ENCODE measurements at regions not wholly inside any gene's neighbourhood (a gene's known extent, or its start where the extent isn't known, plus 50 kb on each side); places are given as distances from the start of the nearest gene placed in this dataset.

GRCh38 chr6:164502833-164503232, 806.6 kb downstream of the C6orf118 start:
- Histone ChIP-seq H3K36me3 (no peaks in the 10 kb centered on the region), H3K9me3 (no peaks in the 10 kb centered on the region), H3K27me3 (replicated peaks; ENCODE audit: insufficient read depth) (no peaks in the 10 kb centered on the region), H3K4me3 (no peak overlapping the region), H3K4me1 (replicated peaks) (no peaks in the 10 kb centered on the region), H3K27ac (no peak overlapping the region)
- TF ChIP-seq POLR2AphosphoS5 (IDR thresholded peaks at IDR 0.05) (no peak), POLR2A (IDR thresholded peaks at IDR 0.05) (no peak)
- TF ChIP-seq, protein P1, sequence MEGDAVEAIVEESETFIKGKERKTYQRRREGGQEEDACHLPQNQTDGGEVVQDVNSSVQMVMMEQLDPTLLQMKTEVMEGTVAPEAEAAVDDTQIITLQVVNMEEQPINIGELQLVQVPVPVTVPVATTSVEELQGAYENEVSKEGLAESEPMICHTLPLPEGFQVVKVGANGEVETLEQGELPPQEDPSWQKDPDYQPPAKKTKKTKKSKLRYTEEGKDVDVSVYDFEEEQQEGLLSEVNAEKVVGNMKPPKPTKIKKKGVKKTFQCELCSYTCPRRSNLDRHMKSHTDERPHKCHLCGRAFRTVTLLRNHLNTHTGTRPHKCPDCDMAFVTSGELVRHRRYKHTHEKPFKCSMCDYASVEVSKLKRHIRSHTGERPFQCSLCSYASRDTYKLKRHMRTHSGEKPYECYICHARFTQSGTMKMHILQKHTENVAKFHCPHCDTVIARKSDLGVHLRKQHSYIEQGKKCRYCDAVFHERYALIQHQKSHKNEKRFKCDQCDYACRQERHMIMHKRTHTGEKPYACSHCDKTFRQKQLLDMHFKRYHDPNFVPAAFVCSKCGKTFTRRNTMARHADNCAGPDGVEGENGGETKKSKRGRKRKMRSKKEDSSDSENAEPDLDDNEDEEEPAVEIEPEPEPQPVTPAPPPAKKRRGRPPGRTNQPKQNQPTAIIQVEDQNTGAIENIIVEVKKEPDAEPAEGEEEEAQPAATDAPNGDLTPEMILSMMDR (IDR thresholded peaks at IDR 0.05) = no peak
- no peak for DNase-seq (ENCODE audit: low spot score)
- intact Hi-C loops (cut with DNase I) = no loop called here
- 8% methylated on average over 6 of the region's 6 CpGs for WGBS

GRCh38 chr6:164495882-164496495, 813.4 kb downstream of the C6orf118 start:
- TF ChIP-seq POLR2A (IDR thresholded peaks at IDR 0.05) (no peak), POLR2AphosphoS5 (IDR thresholded peaks at IDR 0.05) (no peak)
- TF ChIP-seq, protein P1 (IDR thresholded peaks at IDR 0.05) = no peak
- DNase-seq (ENCODE audit: low spot score) = no peak
- intact Hi-C loops (cut with DNase I) = no loop called here
- H3K4me3 ChIP-seq = no peak overlapping the region
- WGBS = 92% methylated on average over 7 of the region's 7 CpGs
- H3K36me3 ChIP-seq = no peaks in the 10 kb centered on the region
- no peaks in the 10 kb centered on the region for H3K27me3 ChIP-seq (replicated peaks; ENCODE audit: insufficient read depth)
- H3K27ac ChIP-seq = no peak overlapping the region
- H3K4me1 ChIP-seq (replicated peaks) = no peaks in the 10 kb centered on the region
- no peaks in the 10 kb centered on the region for H3K9me3 ChIP-seq

- no peaks in the 10 kb centered on the region for H3K36me3 ChIP-seq
- no peak overlapping the region for H3K27ac ChIP-seq
- WGBS = 31% methylated on average over 2 of the region's 2 CpGs
- no peak for DNase-seq (ENCODE audit: low spot score)
- no peaks in the 10 kb centered on the region for H3K27me3 ChIP-seq (replicated peaks; ENCODE audit: insufficient read depth)
- intact Hi-C loops (cut with DNase I) = no loop called here
- H3K4me3 ChIP-seq = no peak overlapping the region
- TF ChIP-seq, protein P1 (IDR thresholded peaks at IDR 0.05) = no peak
- TF ChIP-seq POLR2AphosphoS5 (IDR thresholded peaks at IDR 0.05) = no peak
- TF ChIP-seq POLR2A (IDR thresholded peaks at IDR 0.05) = no peak
- H3K9me3 ChIP-seq = no peaks in the 10 kb centered on the region
- no peaks in the 10 kb centered on the region for H3K4me1 ChIP-seq (replicated peaks)
Observed at GRCh38 chr6:164478426-164478825, 831.0 kb downstream of the C6orf118 start.

DNA sequence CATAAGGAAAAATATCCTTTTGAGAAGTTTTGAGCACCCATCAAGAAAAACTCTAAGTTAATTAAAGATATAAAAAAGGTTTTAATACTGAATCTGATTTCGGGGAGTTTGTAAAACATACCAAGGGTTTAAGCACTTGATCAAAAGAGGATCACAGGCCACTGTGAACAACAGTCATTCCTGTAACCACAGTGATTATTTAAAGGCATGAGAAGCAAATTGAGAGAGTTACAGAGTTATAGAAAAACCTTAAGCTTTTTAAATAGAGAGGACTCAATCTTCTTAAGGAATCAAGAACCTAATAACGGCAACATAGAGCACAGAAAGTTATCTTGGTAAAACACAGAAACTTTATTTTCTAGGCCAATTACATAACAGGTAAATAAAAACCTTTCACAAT, 831.6 kb downstream of the C6orf118 start:
- no peak overlapping the region for H3K27ac ChIP-seq
- no peaks in the 10 kb centered on the region for H3K4me1 ChIP-seq (replicated peaks)
- intact Hi-C loops (cut with DNase I) = no loop called here
- TF ChIP-seq POLR2AphosphoS5 (IDR thresholded peaks at IDR 0.05) (no peak), POLR2A (IDR thresholded peaks at IDR 0.05) (no peak)
- TF ChIP-seq, protein P1 (IDR thresholded peaks at IDR 0.05) = no peak
- H3K36me3 ChIP-seq = no peaks in the 10 kb centered on the region
- H3K4me3 ChIP-seq = no peak overlapping the region
- no peak for DNase-seq (ENCODE audit: low spot score)
- no peaks in the 10 kb centered on the region for H3K9me3 ChIP-seq
- H3K27me3 ChIP-seq (replicated peaks; ENCODE audit: insufficient read depth) = no peaks in the 10 kb centered on the region
- 80% methylated on average over 2 of the region's 2 CpGs for WGBS

GRCh38 chr6:164477101-164477500, 832.3 kb downstream of the C6orf118 start:
- no peaks in the 10 kb centered on the region for H3K36me3 ChIP-seq
- intact Hi-C loops (cut with DNase I) = no loop called here
- H3K9me3 ChIP-seq = no peaks in the 10 kb centered on the region
- no peak overlapping the region for H3K4me3 ChIP-seq
- H3K27me3 ChIP-seq (replicated peaks; ENCODE audit: insufficient read depth) = no peaks in the 10 kb centered on the region
- no peak overlapping the region for H3K27ac ChIP-seq
- no peak for TF ChIP-seq POLR2AphosphoS5 (IDR thresholded peaks at IDR 0.05)
- TF ChIP-seq POLR2A (IDR thresholded peaks at IDR 0.05) = no peak
- TF ChIP-seq, protein P1 (IDR thresholded peaks at IDR 0.05) = no peak
- no peak for DNase-seq (ENCODE audit: low spot score)
- 80% methylated on average over 1 of the region's 1 CpG for WGBS
- no peaks in the 10 kb centered on the region for H3K4me1 ChIP-seq (replicated peaks)
